ENCODE measurements at regions not wholly inside any gene's neighbourhood (a gene's known extent, or its start where the extent isn't known, plus 50 kb on each side); places are given as distances from the start of the nearest gene placed in this dataset.

DNA sequence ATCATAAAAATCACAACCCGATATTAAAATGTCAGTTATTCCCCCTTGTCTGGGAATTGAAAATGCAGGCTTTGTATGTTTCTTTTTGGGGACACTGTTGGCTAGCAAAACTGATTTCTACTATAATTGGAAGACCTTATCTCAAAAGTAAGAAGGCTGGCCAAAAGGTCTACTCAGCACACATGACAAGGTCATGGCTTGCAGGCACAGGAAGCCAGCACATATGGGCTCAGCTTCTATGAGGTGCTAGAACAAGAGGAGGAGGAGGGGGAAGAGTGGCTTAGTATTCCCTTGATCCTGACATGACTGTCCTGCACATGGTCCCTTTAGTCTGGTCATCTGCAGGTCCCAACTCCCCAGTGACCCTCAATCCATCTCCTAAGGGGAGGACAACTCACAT lies 681.2 kb downstream of the SQOR start:
- Histone ChIP-seq H3K36me3 (ENCODE audit: insufficient read depth, low read length) (no peaks in the 10 kb centered on the region), H3K79me2 (ENCODE audit: insufficient read depth, low read length) (no peaks in the 10 kb centered on the region), H3K9me2 (ENCODE audit: low read depth, low read length) (no peaks in the 10 kb centered on the region), H3K9ac (ENCODE audit: low read length) (no peak overlapping the region), H3K27ac (ENCODE audit: low read depth, low read length, poor library complexity, severe bottlenecking) (no peak overlapping the region), H3K4me2 (ENCODE audit: low read length) (no peak overlapping the region), H3K4me1 (ENCODE audit: insufficient read depth, low read length, severe bottlenecking) (no peaks in the 10 kb centered on the region), H3F3A (ENCODE audit: insufficient read depth, low read length) (no peaks in the 10 kb centered on the region), H3K9me3 (ENCODE audit: low read length) (no peaks in the 10 kb centered on the region), H4K20me1 (ENCODE audit: insufficient read depth, low read length) (no peaks in the 10 kb centered on the region), H3K4me3 (ENCODE audit: low read depth, low read length, poor library complexity, severe bottlenecking) (no peak overlapping the region), H3K27me3 (ENCODE audit: insufficient read depth, low read length) (no peaks in the 10 kb centered on the region), H2AFZ (ENCODE audit: low read length) (no peak overlapping the region)
- no peak for TF ChIP-seq EZH2 (IDR thresholded peaks at IDR 0.05; ENCODE audit: borderline replicate concordance, low read length)
- TF ChIP-seq, protein P1, sequence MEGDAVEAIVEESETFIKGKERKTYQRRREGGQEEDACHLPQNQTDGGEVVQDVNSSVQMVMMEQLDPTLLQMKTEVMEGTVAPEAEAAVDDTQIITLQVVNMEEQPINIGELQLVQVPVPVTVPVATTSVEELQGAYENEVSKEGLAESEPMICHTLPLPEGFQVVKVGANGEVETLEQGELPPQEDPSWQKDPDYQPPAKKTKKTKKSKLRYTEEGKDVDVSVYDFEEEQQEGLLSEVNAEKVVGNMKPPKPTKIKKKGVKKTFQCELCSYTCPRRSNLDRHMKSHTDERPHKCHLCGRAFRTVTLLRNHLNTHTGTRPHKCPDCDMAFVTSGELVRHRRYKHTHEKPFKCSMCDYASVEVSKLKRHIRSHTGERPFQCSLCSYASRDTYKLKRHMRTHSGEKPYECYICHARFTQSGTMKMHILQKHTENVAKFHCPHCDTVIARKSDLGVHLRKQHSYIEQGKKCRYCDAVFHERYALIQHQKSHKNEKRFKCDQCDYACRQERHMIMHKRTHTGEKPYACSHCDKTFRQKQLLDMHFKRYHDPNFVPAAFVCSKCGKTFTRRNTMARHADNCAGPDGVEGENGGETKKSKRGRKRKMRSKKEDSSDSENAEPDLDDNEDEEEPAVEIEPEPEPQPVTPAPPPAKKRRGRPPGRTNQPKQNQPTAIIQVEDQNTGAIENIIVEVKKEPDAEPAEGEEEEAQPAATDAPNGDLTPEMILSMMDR (IDR thresholded peaks at IDR 0.05; ENCODE audit: low read length): no peak

DNA sequence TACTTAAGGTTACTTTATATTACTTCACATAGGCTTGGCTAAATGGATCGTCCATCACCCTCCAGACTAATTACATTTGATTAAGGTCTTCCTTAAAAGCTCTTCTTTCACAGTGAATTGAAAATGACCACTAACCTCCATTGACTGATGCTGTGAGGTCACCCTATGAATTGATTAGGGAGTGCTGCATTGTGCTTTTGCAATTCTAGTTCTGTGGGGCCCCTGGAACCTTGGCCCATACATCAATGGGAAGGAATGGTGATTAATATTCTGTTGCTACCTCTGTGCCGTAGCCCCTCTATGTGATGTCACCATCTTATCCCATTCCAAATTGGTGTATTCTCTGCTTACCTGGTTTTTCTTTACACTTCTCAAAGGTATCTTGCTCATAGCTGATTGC lies 682.2 kb downstream of the SQOR start:
- Histone ChIP-seq H3K9me3 (ENCODE audit: low read length) (no peaks in the 10 kb centered on the region), H3K4me2 (ENCODE audit: low read length) (no peak overlapping the region), H3F3A (ENCODE audit: insufficient read depth, low read length) (no peaks in the 10 kb centered on the region), H3K36me3 (ENCODE audit: insufficient read depth, low read length) (no peaks in the 10 kb centered on the region), H2AFZ (ENCODE audit: low read length) (no peak overlapping the region), H3K9ac (ENCODE audit: low read length) (no peak overlapping the region), H3K27me3 (ENCODE audit: insufficient read depth, low read length) (no peaks in the 10 kb centered on the region), H3K4me3 (ENCODE audit: low read depth, low read length, poor library complexity, severe bottlenecking) (no peak overlapping the region), H3K4me1 (ENCODE audit: insufficient read depth, low read length, severe bottlenecking) (no peaks in the 10 kb centered on the region), H3K9me2 (ENCODE audit: low read depth, low read length) (no peaks in the 10 kb centered on the region), H4K20me1 (ENCODE audit: insufficient read depth, low read length) (no peaks in the 10 kb centered on the region), H3K27ac (ENCODE audit: low read depth, low read length, poor library complexity, severe bottlenecking) (no peak overlapping the region), H3K79me2 (ENCODE audit: insufficient read depth, low read length) (no peaks in the 10 kb centered on the region)
- TF ChIP-seq EZH2 (IDR thresholded peaks at IDR 0.05; ENCODE audit: borderline replicate concordance, low read length): no peak
- TF ChIP-seq, protein P1 (IDR thresholded peaks at IDR 0.05; ENCODE audit: low read length): no peak

DNA sequence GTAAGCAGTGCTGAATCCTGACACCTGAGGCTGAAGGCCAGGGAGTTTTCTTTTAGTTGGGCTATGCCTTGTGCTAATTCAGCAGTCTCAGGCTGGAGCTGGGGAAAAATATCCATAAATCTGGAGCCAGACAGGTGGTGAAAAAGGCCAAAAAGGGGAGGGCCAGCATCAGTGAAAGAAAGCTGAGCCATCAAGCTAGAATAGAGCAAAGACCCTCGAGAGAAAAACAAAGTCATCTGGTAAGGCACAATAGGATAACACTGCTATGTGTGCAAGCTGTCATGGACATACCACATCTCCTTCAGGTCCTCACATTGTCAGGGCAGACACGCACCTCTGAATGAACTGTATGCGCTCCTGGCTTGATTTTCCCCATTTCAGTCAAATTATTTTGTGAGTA lies 687.9 kb downstream of the SQOR start:
- H3K9ac ChIP-seq (ENCODE audit: low read length): no peak overlapping the region
- H3K9me2 ChIP-seq (ENCODE audit: low read depth, low read length): no peaks in the 10 kb centered on the region
- H3K79me2 ChIP-seq (ENCODE audit: insufficient read depth, low read length): no peaks in the 10 kb centered on the region
- H3K27ac ChIP-seq (ENCODE audit: low read depth, low read length, poor library complexity, severe bottlenecking): no peak overlapping the region
- no peaks in the 10 kb centered on the region for H3K9me3 ChIP-seq (ENCODE audit: low read length)
- no peak overlapping the region for H3K4me2 ChIP-seq (ENCODE audit: low read length)
- no peak overlapping the region for H3K4me3 ChIP-seq (ENCODE audit: low read depth, low read length, poor library complexity, severe bottlenecking)
- TF ChIP-seq EZH2 (IDR thresholded peaks at IDR 0.05; ENCODE audit: borderline replicate concordance, low read length): no peak
- TF ChIP-seq, protein P1 (IDR thresholded peaks at IDR 0.05; ENCODE audit: low read length): no peak
- H4K20me1 ChIP-seq (ENCODE audit: insufficient read depth, low read length): no peaks in the 10 kb centered on the region
- H3K27me3 ChIP-seq (ENCODE audit: insufficient read depth, low read length): no peaks in the 10 kb centered on the region
- no peaks in the 10 kb centered on the region for H3F3A ChIP-seq (ENCODE audit: insufficient read depth, low read length)
- H2AFZ ChIP-seq (ENCODE audit: low read length): no peak overlapping the region
- H3K4me1 ChIP-seq (ENCODE audit: insufficient read depth, low read length, severe bottlenecking): no peaks in the 10 kb centered on the region
- no peaks in the 10 kb centered on the region for H3K36me3 ChIP-seq (ENCODE audit: insufficient read depth, low read length)
